Smooth muscle cell (in vitro differentiated cells): ENCODE measurements at regions not wholly inside any gene's neighbourhood (a gene's known extent, or its start where the extent isn't known, plus 50 kb on each side); places are given as distances from the start of the nearest gene placed in this dataset.

Experiments used
- DNase-seq: peaks from one replicate; lab custom pipeline; 2025; ENCODE audit not compliant: unreplicated experiment; lab: John Stamatoyannopoulos, UW
- H2AFZ ChIP-seq: fragments of 200-600 bp; sonication (generic); 2 replicates; pipeline ENCODE4 v1.6.0; 2016; ENCODE audit warnings: antibody characterized with exemption, low read depth, mild to moderate bottlenecking
- H3F3A ChIP-seq: fragments of 200-600 bp; sonication (generic); 2 replicates; pipeline ENCODE4 v1.6.0; 2017; ENCODE audit warnings: antibody characterized with exemption, low read depth
- H3K27ac ChIP-seq: fragments of 200-600 bp; sonication (generic); 2 replicates; pipeline ENCODE4 v1.5.1; 2016; ENCODE audit warnings: low read depth, mild to moderate bottlenecking
- H3K27me3 ChIP-seq: fragments of 200-600 bp; sonication (generic); 2 replicates; pipeline ENCODE4 v1.6.1; 2016; ENCODE audit warnings: low read depth, mild to moderate bottlenecking
- H3K36me3 ChIP-seq: fragments of 200-600 bp; sonication (generic); 2 replicates; pipeline ENCODE4 v1.5.1; 2016; ENCODE audit warnings: low read depth
- H3K4me1 ChIP-seq: fragments of 200-600 bp; sonication (generic); 2 replicates; pipeline ENCODE4 v1.5.1; 2016; ENCODE audit warnings: low read depth
- H3K4me2 ChIP-seq: fragments of 200-600 bp; sonication (generic); 2 replicates; pipeline ENCODE4 v1.6.0; 2016; ENCODE audit warnings: mild to moderate bottlenecking
- H3K4me3 ChIP-seq: fragments of 200-600 bp; sonication (generic); 2 replicates; pipeline ENCODE4 v1.5.1; 2016; ENCODE audit warnings: mild to moderate bottlenecking
- H3K79me2 ChIP-seq: fragments of 200-600 bp; sonication (generic); 2 replicates; pipeline ENCODE4 v1.6.0; 2016; ENCODE audit warnings: low read depth, mild to moderate bottlenecking
- H3K9ac ChIP-seq: fragments of 200-600 bp; sonication (generic); 2 replicates; pipeline ENCODE4 v1.6.0; 2016; ENCODE audit warnings: low read depth
- H3K9me3 ChIP-seq: fragments of 200-600 bp; sonication (generic); replicated peaks from 2 replicates; pipeline ENCODE4 v1.5.1; 2016; ENCODE audit warnings: low read depth
- H4K20me1 ChIP-seq: fragments of 200-600 bp; sonication (generic); 2 replicates; pipeline ENCODE4 v1.6.0; 2016; ENCODE audit warnings: low read depth
- CTCF ChIP-seq: fragments of 200-600 bp; sonication (generic); IDR thresholded peaks from 2 replicates; pipeline ENCODE4 v1.5.1; 2017; ENCODE audit warnings: borderline replicate concordance, mild to moderate bottlenecking, antibody characterized with exemption; ENCODE audit not compliant: insufficient read depth, poor library complexity, severe bottlenecking
- WGBS: methylation state at CpG from one replicate; pipeline ENCODE4 v1.1.7; 2016; ENCODE audit warnings: low lambda C conversion rate; 5-methylcytosine and 5-hydroxymethylcytosine counted together

DNA sequence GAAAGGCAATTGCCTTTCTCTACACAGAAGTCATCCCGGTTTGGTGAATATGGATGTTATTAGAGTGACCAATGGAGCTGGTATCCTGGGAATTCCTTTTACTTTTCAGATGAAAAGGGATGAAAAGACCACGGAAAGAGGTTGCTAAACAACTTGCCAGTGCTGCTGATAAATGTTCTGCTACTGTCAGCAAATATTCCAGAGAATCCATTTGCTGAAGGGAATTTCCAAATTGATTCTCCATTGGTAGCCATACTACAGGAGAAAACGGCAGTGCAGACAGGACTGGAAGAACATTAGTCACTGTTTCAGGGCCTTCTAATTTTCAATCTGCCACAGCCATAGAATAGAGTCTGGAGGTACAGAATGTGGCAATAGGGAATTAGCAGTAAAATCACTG, 451.5 kb downstream of the PCDH11X start:
- Histone ChIP-seq H3K9ac (no peak overlapping the region), H3K79me2 (no peaks in the 10 kb centered on the region), H4K20me1 (no peaks in the 10 kb centered on the region), H3F3A (no peaks in the 10 kb centered on the region), H3K27ac (peak overlapping the region; percentile 39), H2AFZ (peak overlapping the region; percentile 92), H3K9me3 (no peaks in the 10 kb centered on the region), H3K4me1 (peaks cover 4% of the 10 kb centered on the region), H3K4me3 (no peak overlapping the region), H3K36me3 (no peaks in the 10 kb centered on the region), H3K27me3 (no peaks in the 10 kb centered on the region), H3K4me2 (peak overlapping the region; percentile 37)
- DNase-seq = no peak
- TF ChIP-seq CTCF = no peak
- WGBS = 19% methylated on average over 3 of the region's 3 CpGs

DNA sequence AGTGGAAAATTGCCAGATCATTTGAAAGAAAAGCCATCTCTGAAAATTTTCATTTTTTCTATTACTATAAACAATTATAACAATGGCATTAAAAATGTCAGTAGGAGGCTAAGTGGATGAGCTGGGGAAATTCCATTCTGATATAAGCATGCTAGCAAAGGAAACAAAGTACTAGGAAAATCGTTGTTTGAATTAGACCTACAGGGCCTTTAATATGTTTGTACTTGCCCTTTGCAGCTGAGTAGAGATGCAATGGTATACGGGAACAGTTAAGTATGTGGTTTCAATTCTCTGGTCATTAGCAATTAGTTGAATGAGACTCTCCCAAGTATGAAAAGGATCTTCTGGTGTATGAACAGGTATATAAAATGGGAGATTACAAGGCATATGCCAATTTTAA, 452.2 kb downstream of the PCDH11X start:
- Histone ChIP-seq H3K4me1 (peaks cover 4% of the 10 kb centered on the region), H3K9ac (no peak overlapping the region), H3K27me3 (no peaks in the 10 kb centered on the region), H3K4me2 (peak overlapping the region; percentile 37), H4K20me1 (no peaks in the 10 kb centered on the region), H3K27ac (peak overlapping the region; percentile 39), H3F3A (no peaks in the 10 kb centered on the region), H3K36me3 (no peaks in the 10 kb centered on the region), H2AFZ (no peak overlapping the region), H3K4me3 (no peak overlapping the region), H3K79me2 (no peaks in the 10 kb centered on the region), H3K9me3 (no peaks in the 10 kb centered on the region)
- DNase-seq = no peak
- WGBS = 64% methylated on average over 2 of the region's 2 CpGs
- no peak for TF ChIP-seq CTCF

DNA sequence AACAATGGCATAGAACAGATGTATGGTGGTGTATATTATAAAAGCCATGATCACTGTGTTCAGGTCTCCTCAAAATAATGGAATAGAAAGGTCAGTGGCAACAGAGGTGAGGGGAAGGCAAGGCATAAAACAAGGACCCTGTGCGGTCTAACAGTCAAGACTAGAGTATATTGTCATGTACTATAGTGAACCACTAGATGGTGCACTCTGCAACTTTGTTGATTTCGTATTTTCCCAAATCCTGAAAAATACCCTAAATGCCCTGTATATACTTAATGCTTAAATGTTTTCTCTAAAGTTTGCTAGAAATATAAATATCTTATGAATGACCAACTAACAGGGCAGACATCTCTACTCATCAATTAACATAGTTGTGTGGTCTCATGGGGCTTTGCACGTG, 453.0 kb downstream of the PCDH11X start:
- Histone ChIP-seq H3K4me2 (no peak overlapping the region), H2AFZ (no peak overlapping the region), H3K36me3 (no peaks in the 10 kb centered on the region), H3K27me3 (no peaks in the 10 kb centered on the region), H4K20me1 (no peaks in the 10 kb centered on the region), H3K4me3 (no peak overlapping the region), H3F3A (no peaks in the 10 kb centered on the region), H3K9me3 (no peaks in the 10 kb centered on the region), H3K27ac (no peak overlapping the region), H3K79me2 (no peaks in the 10 kb centered on the region), H3K9ac (no peak overlapping the region), H3K4me1 (peaks cover 4% of the 10 kb centered on the region)
- no peak for DNase-seq
- 69% methylated on average over 3 of the region's 3 CpGs for whole genome bisulfite sequencing
- peak; percentile 67 for TF ChIP-seq CTCF

DNA sequence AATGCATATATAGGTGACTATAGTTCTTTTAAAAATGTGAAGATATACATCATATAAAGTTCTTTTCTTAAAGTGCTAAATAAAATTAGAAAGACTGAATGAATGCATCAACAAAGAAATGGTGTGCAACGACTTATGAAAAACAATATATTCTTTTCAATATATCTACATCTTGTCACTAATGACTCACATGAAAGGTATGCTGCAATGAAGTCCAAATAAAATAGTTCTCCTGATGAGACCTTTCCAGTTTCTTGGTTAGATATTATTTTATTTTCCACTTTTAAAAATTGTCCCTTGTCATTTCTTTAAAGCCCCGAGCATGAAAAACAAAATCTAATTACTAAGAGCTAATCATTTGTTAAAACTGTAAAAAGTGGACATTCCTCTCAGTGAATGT, 462.1 kb downstream of the PCDH11X start:
- no peaks in the 10 kb centered on the region for H3K4me1 ChIP-seq
- no peaks in the 10 kb centered on the region for H3K79me2 ChIP-seq
- H3K9me3 ChIP-seq = no peaks in the 10 kb centered on the region
- no peak overlapping the region for H3K27ac ChIP-seq
- no peak for TF ChIP-seq CTCF
- 88% methylated on average over 2 of the region's 2 CpGs for WGBS
- no peaks in the 10 kb centered on the region for H4K20me1 ChIP-seq
- H3K27me3 ChIP-seq = no peaks in the 10 kb centered on the region
- no peaks in the 10 kb centered on the region for H3F3A ChIP-seq
- H2AFZ ChIP-seq = no peak overlapping the region
- H3K4me3 ChIP-seq = no peak overlapping the region
- no peak overlapping the region for H3K4me2 ChIP-seq
- DNase-seq = no peak
- no peaks in the 10 kb centered on the region for H3K36me3 ChIP-seq
- H3K9ac ChIP-seq = no peak overlapping the region
